ENCODE measurements at regions not wholly inside any gene's neighbourhood (a gene's known extent, or its start where the extent isn't known, plus 50 kb on each side); places are given as distances from the start of the nearest gene placed in this dataset.

DNA sequence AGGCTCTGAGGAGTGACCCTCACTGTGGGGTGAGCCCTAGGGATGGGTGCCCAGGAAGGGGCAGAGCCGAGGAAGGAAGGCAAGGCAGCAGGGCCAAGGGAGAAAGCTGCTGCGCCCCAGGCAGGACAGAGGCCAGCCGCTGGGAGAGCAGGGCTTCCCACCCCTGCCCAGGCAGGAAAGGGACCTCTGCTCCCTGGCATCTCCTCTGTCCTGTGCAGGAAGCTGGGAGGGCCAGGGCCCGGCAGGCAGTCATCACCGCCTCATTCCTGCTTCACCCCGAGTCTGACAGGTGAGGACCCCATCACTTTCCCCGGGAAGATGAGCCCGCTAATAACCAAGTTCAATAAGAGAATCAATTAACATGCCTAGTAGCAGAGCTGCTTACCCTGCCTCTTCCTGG lies 81.3 kb downstream of the EDN3 start:
- TF ChIP-seq, protein P1, sequence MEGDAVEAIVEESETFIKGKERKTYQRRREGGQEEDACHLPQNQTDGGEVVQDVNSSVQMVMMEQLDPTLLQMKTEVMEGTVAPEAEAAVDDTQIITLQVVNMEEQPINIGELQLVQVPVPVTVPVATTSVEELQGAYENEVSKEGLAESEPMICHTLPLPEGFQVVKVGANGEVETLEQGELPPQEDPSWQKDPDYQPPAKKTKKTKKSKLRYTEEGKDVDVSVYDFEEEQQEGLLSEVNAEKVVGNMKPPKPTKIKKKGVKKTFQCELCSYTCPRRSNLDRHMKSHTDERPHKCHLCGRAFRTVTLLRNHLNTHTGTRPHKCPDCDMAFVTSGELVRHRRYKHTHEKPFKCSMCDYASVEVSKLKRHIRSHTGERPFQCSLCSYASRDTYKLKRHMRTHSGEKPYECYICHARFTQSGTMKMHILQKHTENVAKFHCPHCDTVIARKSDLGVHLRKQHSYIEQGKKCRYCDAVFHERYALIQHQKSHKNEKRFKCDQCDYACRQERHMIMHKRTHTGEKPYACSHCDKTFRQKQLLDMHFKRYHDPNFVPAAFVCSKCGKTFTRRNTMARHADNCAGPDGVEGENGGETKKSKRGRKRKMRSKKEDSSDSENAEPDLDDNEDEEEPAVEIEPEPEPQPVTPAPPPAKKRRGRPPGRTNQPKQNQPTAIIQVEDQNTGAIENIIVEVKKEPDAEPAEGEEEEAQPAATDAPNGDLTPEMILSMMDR (IDR thresholded peaks at IDR 0.05), result no peak
- no peak for TF ChIP-seq POLR2A (IDR thresholded peaks at IDR 0.05)
- Histone ChIP-seq H3K27me3 (no peaks in the 10 kb centered on the region), H3K9me3 (no peaks in the 10 kb centered on the region), H3K27ac (no peak overlapping the region), H3K4me3 (no peak overlapping the region), H3K4me1 (no peaks in the 10 kb centered on the region), H3K36me3 (no peaks in the 10 kb centered on the region)
- intact Hi-C loops (cut with DNase I; ENCODE audit: low total_unique reads), result no loop called here
- no peak for DNase-seq

DNA sequence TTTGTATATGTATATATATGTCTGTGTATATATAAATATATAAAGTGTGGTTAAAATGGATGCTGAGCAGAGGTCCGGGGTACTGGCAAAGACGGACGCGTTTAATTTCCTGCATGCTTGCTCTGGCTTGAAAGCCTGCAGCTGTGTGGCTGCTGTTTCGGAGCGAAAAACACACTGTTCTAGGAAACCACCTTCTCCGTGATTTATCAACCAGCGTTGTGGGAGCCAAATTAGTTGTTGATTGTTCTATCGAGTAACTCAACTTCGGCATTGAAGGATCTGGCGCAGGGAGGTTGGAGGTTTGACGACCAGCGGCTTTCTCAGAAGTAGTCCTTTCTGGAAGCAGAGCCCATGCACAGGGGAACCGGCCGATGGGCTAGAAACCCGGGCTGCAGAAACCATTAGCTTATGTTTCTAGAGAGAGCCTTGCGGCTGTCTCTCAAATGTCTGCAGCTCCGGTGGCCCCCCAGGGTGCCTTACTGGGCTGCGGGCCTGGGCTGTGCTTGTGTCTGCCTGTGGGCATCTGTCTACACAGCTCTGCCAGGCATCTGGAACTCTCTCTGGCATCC lies 81.8 kb downstream of the EDN3 start:
- no peaks in the 10 kb centered on the region for H3K4me1 ChIP-seq
- H3K4me3 ChIP-seq, result no peak overlapping the region
- intact Hi-C loops (cut with DNase I; ENCODE audit: low total_unique reads), result no loop called here
- DNase-seq, result no peak
- TF ChIP-seq, protein P1 (IDR thresholded peaks at IDR 0.05), result no peak
- TF ChIP-seq POLR2A (IDR thresholded peaks at IDR 0.05), result no peak
- no peaks in the 10 kb centered on the region for H3K27me3 ChIP-seq
- no peaks in the 10 kb centered on the region for H3K36me3 ChIP-seq
- H3K27ac ChIP-seq, result no peak overlapping the region
- no peaks in the 10 kb centered on the region for H3K9me3 ChIP-seq

DNA sequence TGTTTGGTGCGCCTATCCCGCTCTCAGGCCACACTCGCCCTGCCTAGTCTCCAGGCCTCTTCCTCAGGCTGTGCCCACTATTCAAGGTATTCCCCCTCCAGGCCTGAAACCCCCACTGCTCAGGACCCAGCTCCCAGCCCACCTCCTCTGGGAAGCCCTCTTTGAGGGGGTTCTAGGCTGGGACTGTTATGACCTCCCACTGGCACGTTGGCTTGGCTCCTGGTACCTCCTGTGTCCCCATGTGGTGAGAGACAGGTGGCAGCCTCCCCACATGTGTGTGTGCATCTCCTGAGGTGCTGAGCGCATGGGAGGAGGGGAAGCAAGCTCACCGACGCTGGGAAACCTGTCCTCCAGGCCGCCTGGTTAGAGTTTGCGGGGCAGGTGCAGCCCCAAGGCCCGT lies 82.5 kb downstream of the EDN3 start:
- no peak for DNase-seq
- H3K27me3 ChIP-seq, result no peaks in the 10 kb centered on the region

DNA sequence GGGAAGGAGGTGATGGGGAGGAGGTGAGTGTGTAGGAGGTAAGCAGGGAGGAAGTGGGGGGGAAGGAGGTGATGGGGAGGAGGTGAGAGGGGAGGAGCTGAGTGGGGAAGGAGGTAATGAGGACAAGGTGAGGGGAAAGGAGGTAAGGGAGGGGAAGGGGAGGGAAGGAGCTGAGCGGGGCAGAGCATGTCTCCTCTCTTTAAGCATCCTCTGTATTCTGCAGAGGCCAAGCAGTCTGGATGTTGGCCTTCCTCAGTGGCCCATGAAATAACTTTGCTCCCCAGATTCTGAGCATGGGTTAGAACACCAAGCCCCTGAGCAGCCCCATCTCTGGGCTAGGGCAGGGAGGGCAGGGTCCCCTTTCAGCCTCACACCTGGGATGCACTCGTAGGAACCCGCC lies 84.6 kb downstream of the EDN3 start:
- DNase-seq, result no peak
- Histone ChIP-seq H3K36me3 (no peaks in the 10 kb centered on the region), H3K4me1 (no peaks in the 10 kb centered on the region), H3K4me3 (no peak overlapping the region), H3K27me3 (no peaks in the 10 kb centered on the region), H3K9me3 (no peaks in the 10 kb centered on the region), H3K27ac (no peak overlapping the region)
- intact Hi-C loops (cut with DNase I; ENCODE audit: low total_unique reads), result no loop called here
- TF ChIP-seq, protein P1 (IDR thresholded peaks at IDR 0.05), result no peak
- no peak for TF ChIP-seq POLR2A (IDR thresholded peaks at IDR 0.05)

More for the DNA sequence above, 82.5 kb downstream of the EDN3 start:
- Histone ChIP-seq H3K4me3 (no peak overlapping the region), H3K4me1 (no peaks in the 10 kb centered on the region), H3K27ac (no peak overlapping the region), H3K9me3 (no peaks in the 10 kb centered on the region), H3K36me3 (no peaks in the 10 kb centered on the region)
- TF ChIP-seq, protein P1 (IDR thresholded peaks at IDR 0.05), result no peak
- TF ChIP-seq POLR2A (IDR thresholded peaks at IDR 0.05), result no peak
- intact Hi-C loops (cut with DNase I; ENCODE audit: low total_unique reads), result no loop called here

DNA sequence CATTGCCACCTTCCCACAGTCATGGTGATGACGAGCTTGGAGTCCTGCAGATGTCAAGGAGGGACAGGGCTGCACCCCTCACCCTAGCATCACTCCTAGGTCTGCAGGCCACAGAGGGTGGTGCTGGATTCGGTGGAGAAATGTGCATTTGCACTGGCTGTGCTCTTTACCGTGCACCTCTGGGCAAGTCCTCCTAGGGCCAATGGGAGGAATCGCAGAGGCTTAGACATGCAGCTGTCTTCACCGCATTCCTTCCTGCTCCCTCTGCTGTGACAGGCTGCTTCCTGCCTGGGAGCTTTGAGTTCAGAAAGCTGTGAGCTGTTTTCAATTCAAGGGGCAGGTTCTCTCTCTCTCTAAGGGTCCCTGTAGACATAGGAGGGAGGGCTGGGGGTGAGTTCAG lies 85.1 kb downstream of the EDN3 start:
- no peaks in the 10 kb centered on the region for H3K4me1 ChIP-seq
- intact Hi-C loops (cut with DNase I; ENCODE audit: low total_unique reads), result no loop called here
- no peaks in the 10 kb centered on the region for H3K36me3 ChIP-seq
- no peaks in the 10 kb centered on the region for H3K27me3 ChIP-seq
- no peaks in the 10 kb centered on the region for H3K9me3 ChIP-seq
- H3K27ac ChIP-seq, result no peak overlapping the region
- H3K4me3 ChIP-seq, result no peak overlapping the region
- no peak for TF ChIP-seq POLR2A (IDR thresholded peaks at IDR 0.05)
- TF ChIP-seq, protein P1 (IDR thresholded peaks at IDR 0.05), result no peak
- no peak for DNase-seq
